D721Med (cell line): ENCODE measurements at regions not wholly inside any gene's neighbourhood (a gene's known extent, or its start where the extent isn't known, plus 50 kb on each side); places are given as distances from the start of the nearest gene placed in this dataset.
"Not testable (repeated sequence)": the region's sequence is repeated elsewhere in the genome, so short reads cannot be mapped to it uniquely, and the experiment has no call there.

Experiments
- DNase-seq: peaks from one replicate; pipeline ENCODE4 v3.0.0; 2011; ENCODE audit warnings: low spot score; ENCODE audit not compliant: insufficient read length
- FAIRE-seq: peaks from 2 replicates; lab custom pipeline; 2011; peaks lifted over from hg19 to GRCh38; lab: Jason Lieb, UNC
- CTCF ChIP-seq: IDR thresholded peaks from 2 replicates; pipeline ENCODE4 v1.5.1; 2012; ENCODE audit warnings: mild to moderate bottlenecking, control low read depth; ENCODE audit not compliant: insufficient read depth; ENCODE audit errors: missing control alignments

GRCh38 chr17:71201639-71202038 lies 919.2 kb upstream of the SOX9 start:
- no peak for TF ChIP-seq CTCF
- FAIRE-seq (no peak), DNase-seq (no peak)

DNA sequence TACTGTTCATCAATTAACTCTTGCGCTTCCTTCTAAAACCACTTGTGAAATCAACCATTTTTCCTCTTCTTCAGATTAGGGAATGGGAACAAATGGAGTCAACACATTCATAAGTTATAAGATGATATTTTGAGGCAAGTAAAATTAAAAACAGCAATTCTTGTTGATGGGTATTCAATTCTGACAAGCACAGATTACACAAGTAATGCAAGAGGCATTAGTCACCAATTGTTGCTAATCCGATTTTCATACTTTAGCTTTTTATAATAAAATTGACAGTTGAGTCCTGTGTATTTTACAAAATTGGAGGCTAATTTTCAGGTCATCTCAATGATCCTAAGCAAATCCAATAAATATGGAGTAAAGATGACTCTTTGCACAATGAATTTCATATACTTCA lies 918.4 kb upstream of the SOX9 start:
- no peak for TF ChIP-seq CTCF
- DNase-seq (no peak), FAIRE-seq (no peak)

- no peak for TF ChIP-seq CTCF
- FAIRE-seq (no peak), DNase-seq (no peak)
Observed at GRCh38 chr17:71203953-71204352, 916.9 kb upstream of the SOX9 start.

GRCh38 chr17:71205951-71206350 lies 914.9 kb upstream of the SOX9 start:
- DNase-seq, FAIRE-seq: not testable (repeated sequence)

GRCh38 chr17:71208111-71208704 lies 912.6 kb upstream of the SOX9 start:
- FAIRE-seq: no peak
- DNase-seq: no peak
- no peak for TF ChIP-seq CTCF

DNA sequence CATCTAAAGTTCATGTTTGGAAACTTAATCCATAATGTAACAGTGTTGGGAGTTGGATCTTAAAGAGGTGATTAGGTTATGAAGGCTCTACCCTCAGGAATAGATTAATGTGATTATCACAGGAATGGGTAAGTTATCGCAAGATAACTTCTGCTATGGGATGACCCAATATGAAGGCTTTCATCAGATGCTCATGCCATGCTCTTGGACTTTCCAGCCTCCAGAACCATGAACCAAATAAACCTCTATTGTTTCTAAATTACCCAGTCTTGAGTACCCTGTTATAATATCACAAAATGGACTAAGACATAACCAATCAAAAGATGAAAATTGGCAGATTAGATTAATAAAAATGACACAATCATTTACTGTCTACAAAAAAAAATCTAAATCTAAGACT lies 906.9 kb upstream of the SOX9 start:
- no peak for FAIRE-seq
- TF ChIP-seq CTCF: no peak

DNA sequence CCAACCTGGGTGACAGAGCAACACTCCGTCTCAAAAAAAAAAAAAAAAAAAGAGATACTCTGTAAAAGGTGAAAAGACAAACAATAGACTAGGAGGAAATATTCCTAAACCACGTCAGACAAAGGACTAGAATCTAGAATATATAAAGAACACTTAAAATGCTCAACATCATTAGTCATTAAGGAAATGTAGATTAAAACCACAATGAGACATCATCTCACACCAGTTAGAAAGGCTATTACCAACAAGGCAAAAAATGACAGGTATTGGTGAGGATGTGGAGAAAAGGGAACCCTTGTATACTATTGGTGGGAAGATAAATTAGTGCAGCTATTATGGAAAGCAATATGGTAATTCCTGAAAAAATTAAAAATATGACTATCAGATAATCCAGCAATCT lies 903.1 kb upstream of the SOX9 start:
- FAIRE-seq (no peak), DNase-seq (no peak)
- no peak for TF ChIP-seq CTCF

More for the DNA sequence above, 906.9 kb upstream of the SOX9 start:
- no peak for DNase-seq
